ENCODE measurements at regions not wholly inside any gene's neighbourhood (a gene's known extent, or its start where the extent isn't known, plus 50 kb on each side); places are given as distances from the start of the nearest gene placed in this dataset.

GRCh38 chr6:166855416-166855815, 100.9 kb downstream of the RNASET2 start:
- intact Hi-C loops (cut with micrococcal nuclease), result no loop called here
- no peak overlapping the region for H3K4me3 ChIP-seq (ENCODE audit: control extremely low read depth in 1 of 5, extremely low read depth in 1 of 5, insufficient read depth in 1 of 5, low read depth in 2 of 5, low read length in 4 of 5)
- CTCF ChIA-PET, result no interaction called here

More at GRCh38 chr6:166855416-166855815, 100.9 kb downstream of the RNASET2 start:
- Histone ChIP-seq H3K27ac (ENCODE audit: low read length in 2 of 2) (no peak overlapping the region), H3K4me1 (ENCODE audit: control insufficient read depth in 2 of 2, insufficient read depth in 2 of 2, low read length in 2 of 2) (peaks cover 0 to 20% of the 10 kb centered on the region in 2 donors), H3K9me3 (ENCODE audit: control extremely low read depth in 1 of 3, control insufficient read depth in 2 of 3, insufficient read depth in 1 of 3, low read length in 2 of 3) (peaks cover 0 to 1% (median 0%) of the 10 kb centered on the region in 3 donors), H3K4me2 (replicated peaks; ENCODE audit: low read depth, low read length, poor library complexity, severe bottlenecking) (no peak overlapping the region), H3K36me3 (replicated peaks in 1 of 2; ENCODE audit: control extremely low read depth in 1 of 2, control insufficient read depth in 1 of 2, extremely low read depth in 1 of 2, insufficient read depth in 2 of 2, low read length in 1 of 2) (no peaks in the 10 kb centered on the region), H4K20me1 (ENCODE audit: control insufficient read depth, insufficient read depth, low read length, poor library complexity, severe bottlenecking) (no peaks in the 10 kb centered on the region), H2AFZ (ENCODE audit: insufficient read depth, low read depth, low read length, poor library complexity, severe bottlenecking) (no peak overlapping the region), H3K9ac (ENCODE audit: low read length) (no peak overlapping the region), H3K79me2 (ENCODE audit: control insufficient read depth, insufficient read depth, low read length) (no peaks in the 10 kb centered on the region), H3K27me3 (replicated peaks in 1 of 4; ENCODE audit: control extremely low read depth in 1 of 4, control insufficient read depth in 3 of 4, insufficient read depth in 4 of 4, low read length in 3 of 4) (peaks cover 0 to 4% (median 0%) of the 10 kb centered on the region in 4 experiments)
- Mint-ChIP-seq H3K27me3 (no peaks in the 10 kb centered on the region), H3K4me3 (no peak overlapping the region), H3K27ac (no peak overlapping the region), H3K4me1 (peaks cover 37% of the 10 kb centered on the region), H3K9me3 (ENCODE audit: insufficient read depth) (peaks cover 5% of the 10 kb centered on the region)
- ATAC-seq (ENCODE audit: low read depth) (no peak), DNase-seq (no peak)
- no peak for TF ChIP-seq CTCF (IDR thresholded peaks at IDR 0.05)
- TF ChIP-seq EZH2 (IDR thresholded peaks at IDR 0.05; ENCODE audit: borderline replicate concordance, insufficient read depth, low read depth, low read length, poor library complexity, severe bottlenecking), result no peak
- POLR2A ChIA-PET, result no interaction called here
- WGBS (ENCODE audit: insufficient coverage), result 100% methylated on average over 1 of the region's 1 CpG

Measured in B cell (primary cell).